IMR-90 (cell line): ENCODE measurements at regions not wholly inside any gene's neighbourhood (a gene's known extent, or its start where the extent isn't known, plus 50 kb on each side); places are given as distances from the start of the nearest gene placed in this dataset.
A peak's percentile ranks its signal among the peaks of the same experiment; 100 is the strongest.

ENCODE experiments used
- ATAC-seq: fragments of 200-7000 bp; cut with Tn5 transposase; 2 replicates; pipeline ENCODE4 v1.9.1; 2020; ENCODE audit warnings: low read depth, mild to moderate bottlenecking, moderate library complexity
- BruUV-seq: library from RNA; stranded (reverse); fragments of 400-500 nt; replicated peaks from 2 replicates; lab custom pipeline; 2021; lab: Mats Ljungman, UMichigan
- CTCF ChIA-PET: fragments of 300-600 bp; formaldehyde crosslinking; extraction: SDS; loops from one replicate; lab custom pipeline; 2021; ENCODE audit warnings: antibody characterized with exemption; lab: Yijun Ruan, JAX
- POLR2A ChIA-PET: fragments of 300-600 bp; sonication (Branson Sonifier 250); formaldehyde crosslinking; loops from one replicate; lab custom pipeline; 2022; ENCODE audit warnings: antibody characterized with exemption; ENCODE audit not compliant: unreplicated experiment; lab: Charles Lee
- DNase-seq: peaks from one replicate; pipeline ENCODE4 v3.0.0; 2013
- H2AFZ ChIP-seq: replicated peaks from 2 replicates; pipeline ENCODE3; 2013; ENCODE audit warnings: low read length, mild to moderate bottlenecking; ENCODE audit not compliant: poor library complexity
- H2AK5ac ChIP-seq: 2 replicates; pipeline ENCODE4 v1.6.1; 2013; ENCODE audit warnings: low read depth, low read length, inconsistent platforms
- H2AK9ac ChIP-seq: replicated peaks from 2 replicates; pipeline ENCODE3; 2013; ENCODE audit warnings: mild to moderate bottlenecking, low read depth, low read length, moderate library complexity; ENCODE audit not compliant: poor library complexity
- H2BK120ac ChIP-seq: 2 replicates; pipeline ENCODE4 v1.6.1; 2013; ENCODE audit warnings: low read depth, low read length, inconsistent platforms
- H2BK15ac ChIP-seq: 3 replicates; pipeline ENCODE4 v1.6.1; 2013; ENCODE audit warnings: low read depth, low read length, inconsistent platforms
- H2BK20ac ChIP-seq: 2 replicates; pipeline ENCODE4 v1.6.1; 2013; ENCODE audit warnings: low read depth, mild to moderate bottlenecking, inconsistent platforms, low read length, moderate library complexity
- H2BK5ac ChIP-seq: 2 replicates; pipeline ENCODE4 v1.6.1; 2013; ENCODE audit warnings: mild to moderate bottlenecking, low read depth, low read length, inconsistent platforms; ENCODE audit not compliant: poor library complexity, severe bottlenecking
- H3K14ac ChIP-seq: replicated peaks from 2 replicates; pipeline ENCODE4 v1.6.1; 2013; ENCODE audit warnings: low read depth, low read length, inconsistent platforms
- H3K18ac ChIP-seq: 2 replicates; pipeline ENCODE4 v1.6.1; 2013; ENCODE audit warnings: low read depth, low read length, control low read depth
- H3K23ac ChIP-seq: 2 replicates; pipeline ENCODE4 v1.6.1; 2013; ENCODE audit warnings: low read depth, low read length, inconsistent platforms
- H3K27ac ChIP-seq: 2 replicates; pipeline ENCODE4 v1.5.1; 2013; ENCODE audit warnings: mild to moderate bottlenecking, control low read depth, low read length; ENCODE audit not compliant: insufficient read depth
- H3K27me3 ChIP-seq: 2 replicates; pipeline ENCODE4 v1.6.1; 2013; ENCODE audit warnings: low read length; ENCODE audit not compliant: control insufficient read depth, insufficient read depth
- H3K36me3 ChIP-seq: 2 replicates; pipeline ENCODE4 v1.6.1; 2013; ENCODE audit warnings: low read length, mixed read lengths; ENCODE audit not compliant: control insufficient read depth, insufficient read depth
- H3K4ac ChIP-seq: 2 replicates; pipeline ENCODE4 v1.6.1; 2013; ENCODE audit warnings: low read depth, low read length, inconsistent platforms
- H3K4me1 ChIP-seq: 2 replicates; pipeline ENCODE4 v1.6.1; 2013; ENCODE audit warnings: low read length, mixed read lengths; ENCODE audit not compliant: control insufficient read depth, insufficient read depth
- H3K4me2 ChIP-seq: 2 replicates; pipeline ENCODE4 v1.6.1; 2013; ENCODE audit warnings: low read depth, mild to moderate bottlenecking, control low read depth, low read length, moderate library complexity
- H3K4me3 ChIP-seq: 2 replicates; pipeline ENCODE4 v1.5.1; 2013; ENCODE audit warnings: low read depth, mild to moderate bottlenecking, control low read depth, low read length, moderate library complexity; ENCODE audit not compliant: insufficient read depth
- H3K56ac ChIP-seq: 2 replicates; pipeline ENCODE4 v1.6.1; 2013; ENCODE audit warnings: low read length, inconsistent platforms; ENCODE audit not compliant: insufficient read depth; ENCODE audit errors: extremely low read depth
- H3K79me1 ChIP-seq, 2 experiments: 2 replicates each; pipeline ENCODE4 v1.6.1; 2013; ENCODE audit warnings: low read length in 2 of 2, inconsistent platforms in 1 of 2, low read depth in 1 of 2
- H3K9ac ChIP-seq: 2 replicates; pipeline ENCODE4 v1.6.1; 2013; ENCODE audit warnings: low read depth, low read length, control low read depth
- H3K9me1 ChIP-seq: 2 replicates; pipeline ENCODE4 v1.6.1; 2013; ENCODE audit warnings: low read length, inconsistent platforms; ENCODE audit not compliant: insufficient read depth
- H3K9me3 ChIP-seq: 2 replicates; pipeline ENCODE4 v1.6.1; 2013; ENCODE audit warnings: low read length; ENCODE audit not compliant: control insufficient read depth, insufficient read depth
- H4K20me1 ChIP-seq: 2 replicates; pipeline ENCODE4 v1.6.1; 2013; ENCODE audit warnings: low read length, inconsistent platforms; ENCODE audit not compliant: insufficient read depth
- H4K5ac ChIP-seq: 2 replicates; pipeline ENCODE4 v1.6.1; 2013; ENCODE audit warnings: mild to moderate bottlenecking, low read depth, low read length, control low read depth
- H4K8ac ChIP-seq, 2 experiments: 2 replicates each; pipeline ENCODE4 v1.6.1; 2013; ENCODE audit warnings: low read depth in 2 of 2, low read length in 2 of 2, control low read depth in 1 of 2, inconsistent platforms in 1 of 2
- H4K91ac ChIP-seq: 2 replicates; pipeline ENCODE4 v1.6.1; 2013; ENCODE audit warnings: low read depth, low read length, inconsistent platforms; ENCODE audit not compliant: insufficient read depth
- BHLHE40 ChIP-seq: fragments of 150-350 bp; IDR thresholded peaks from 2 replicates; pipeline ENCODE4 v1.6.1; 2016; ENCODE audit warnings: mild to moderate bottlenecking, low read depth, low read length
- CEBPB ChIP-seq: IDR thresholded peaks from 2 replicates; pipeline ENCODE4 v1.6.1; 2012; ENCODE audit warnings: low read depth, low read length, improper control_type of control experiment
- CHD1 ChIP-seq: IDR thresholded peaks from 2 replicates; pipeline ENCODE4 v1.6.1; 2012; ENCODE audit warnings: low read depth, low read length, improper control_type of control experiment
- CTCF ChIP-seq: conservative IDR thresholded peaks from 2 replicates; pipeline ENCODE4 v1.5.1; 2012; ENCODE audit warnings: mild to moderate bottlenecking, low read depth, low read length, improper control_type of control experiment
- FOS ChIP-seq: fragments of 150-350 bp; IDR thresholded peaks from 2 replicates; pipeline ENCODE4 v1.6.1; 2016; ENCODE audit warnings: low read depth, low read length
- MAFK ChIP-seq: IDR thresholded peaks from 2 replicates; pipeline ENCODE4 v1.6.1; 2012; ENCODE audit warnings: low read depth, low read length, improper control_type of control experiment
- MAZ ChIP-seq: IDR thresholded peaks from 2 replicates; pipeline ENCODE4 v1.6.1; 2012; ENCODE audit warnings: low read depth, mild to moderate bottlenecking, low read length, improper control_type of control experiment, moderate library complexity, borderline replicate concordance
- MXI1 ChIP-seq: IDR thresholded peaks from 2 replicates; pipeline ENCODE4 v1.6.1; 2012; ENCODE audit warnings: low read depth, mild to moderate bottlenecking, low read length, moderate library complexity, borderline replicate concordance
- POLR2A ChIP-seq: IDR thresholded peaks from 2 replicates; pipeline ENCODE4 v1.6.1; 2012; ENCODE audit warnings: mild to moderate bottlenecking, low read depth, low read length
- RCOR1 ChIP-seq: IDR thresholded peaks from 2 replicates; pipeline ENCODE4 v1.6.1; 2012; ENCODE audit warnings: mild to moderate bottlenecking, low read length, improper control_type of control experiment; ENCODE audit not compliant: insufficient replicate concordance
- SMC3 ChIP-seq: fragments of 150-350 bp; IDR thresholded peaks from 2 replicates; pipeline ENCODE4 v1.6.1; 2016; ENCODE audit warnings: low read depth, mild to moderate bottlenecking, antibody characterized with exemption, low read length, moderate library complexity
- dilution Hi-C: fragments of 300-500 bp; cut with HindIII; formaldehyde crosslinking; loops from one replicate; pipeline ENCODE4 v1.14.3; 2018; ENCODE audit warnings: low sequenced_read_pairs; ENCODE audit not compliant: unreplicated experiment
- in situ Hi-C: fragments of 300-500 bp; cut with MboI; formaldehyde crosslinking; loops from 3 replicates; pipeline ENCODE4 v1.14.3; 2019; ENCODE audit warnings: low sequenced_read_pairs, inconsistent platforms, mixed read lengths
- intact Hi-C: fragments of 100-400 bp; cut with micrococcal nuclease; formaldehyde crosslinking; loops from 2 replicates; pipeline ENCODE4 v1.10.0; 2022

DNA sequence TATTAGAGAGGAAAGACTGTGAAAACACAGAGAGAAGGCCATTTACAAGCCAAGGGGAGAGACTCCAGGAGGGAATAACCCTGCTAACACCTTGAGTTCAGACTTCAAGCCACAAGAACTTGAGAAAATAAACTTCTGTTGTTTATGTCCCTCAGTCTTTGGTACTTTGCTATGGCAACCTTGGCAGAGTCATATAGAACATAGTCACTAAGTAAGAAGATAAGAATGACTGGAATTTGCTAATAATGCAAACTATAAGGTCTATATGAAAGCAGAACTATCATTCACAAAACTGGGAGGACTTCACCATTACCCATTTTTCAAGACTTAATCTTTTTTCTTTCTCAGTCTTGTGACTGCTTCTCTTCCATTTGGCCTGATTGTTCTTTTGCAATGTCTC lies 767.3 kb upstream of the ADAMTS5 start:
- Histone ChIP-seq H3K79me1 (no peaks in the 10 kb centered on the region), H3K18ac (peak overlapping the region; percentile 7; the same call in 1 of the 2 replicates), H3K9ac (no peak overlapping the region), H3K27ac (no peak overlapping the region), H3K4ac (no peak overlapping the region), H3K27me3 (no peaks in the 10 kb centered on the region), H4K5ac (no peak overlapping the region), H3K23ac (peak overlapping the region; percentile 4; the same call in 1 of the 2 replicates), H2BK5ac (peak overlapping the region; percentile 21), H2BK15ac (0 out of 3 replicates have a peak overlapping the region, but pooled peaks have one; percentile 24), H2AFZ (no peak overlapping the region), H4K8ac (0 out of 4 replicates have a peak overlapping the region, but pooled peaks have one; percentile 1 to 29), H3K4me3 (no peak overlapping the region), H3K4me2 (no peak overlapping the region), H2AK9ac (no peak overlapping the region), H2BK120ac (peak overlapping the region; percentile 32), H2AK5ac (no peak overlapping the region), H3K14ac (no peak overlapping the region), H3K9me3 (peaks cover 3% of the 10 kb centered on the region; the same call in 1 of the 2 replicates), H3K9me1 (no peaks in the 10 kb centered on the region), H4K91ac (peak overlapping the region; percentile 69; the same call in 1 of the 2 replicates), H4K20me1 (no peaks in the 10 kb centered on the region), H2BK20ac (peak overlapping the region; percentile 20), H3K4me1 (peaks cover 1% of the 10 kb centered on the region; the same call in 1 of the 2 replicates), H3K36me3 (no peaks in the 10 kb centered on the region), H3K56ac (no peak overlapping the region)
- dilution Hi-C loops = no loop called here
- ChIA-PET CTCF (no interaction called here), POLR2A (no interaction called here)
- no TSS peak for BruUV-seq
- peak; percentile 91 for DNase-seq
- intact Hi-C loops = no loop called here
- TF ChIP-seq CTCF (no peak), CEBPB (no peak), MAZ (no peak), SMC3 (no peak), POLR2A (no peak), CHD1 (no peak), MXI1 (no peak), FOS (peak; percentile 41; the same call in 1 of the 2 replicates), MAFK (peak; percentile 50; the same call in 1 of the 2 replicates), BHLHE40 (no peak), RCOR1 (peak; percentile 67)
- peak; percentile 91 for ATAC-seq
- in situ Hi-C loops = no loop called here
